Lower lobe of right lung (tissue), 2 donors: ENCODE measurements at regions not wholly inside any gene's neighbourhood (a gene's known extent, or its start where the extent isn't known, plus 50 kb on each side); places are given as distances from the start of the nearest gene placed in this dataset.

Source experiments
- ATAC-seq, 2 donors: fragments of 200-7000 bp; cut with Tn5 transposase; one replicate each; pipeline ENCODE4 v1.9.1; 2020 to 2022; ENCODE audit warnings: mild to moderate bottlenecking in 2 of 2, moderate library complexity in 2 of 2
- DNase-seq: peaks from one replicate; pipeline ENCODE4 v3.0.0-alpha.2; 2020
- H3K27ac ChIP-seq: fragments of 200-600 bp; one replicate; pipeline ENCODE4 v1.8.0; 2022
- H3K27me3 ChIP-seq: fragments of 200-600 bp; one replicate; pipeline ENCODE4 v1.8.0; 2022; ENCODE audit warnings: low read depth
- H3K36me3 ChIP-seq: fragments of 200-600 bp; one replicate; pipeline ENCODE4 v1.8.0; 2022; ENCODE audit warnings: mild to moderate bottlenecking
- H3K4me1 ChIP-seq: fragments of 200-600 bp; one replicate; pipeline ENCODE4 v1.8.0; 2022
- H3K4me3 ChIP-seq: fragments of 200-600 bp; one replicate; pipeline ENCODE4 v1.8.0; 2022; ENCODE audit warnings: mild to moderate bottlenecking
- H3K9me3 ChIP-seq: fragments of 200-600 bp; one replicate; pipeline ENCODE4 v1.8.0; 2022
- CTCF ChIP-seq: fragments of 200-600 bp; IDR thresholded peaks from one replicate; pipeline ENCODE4 v1.8.0; 2022; ENCODE audit warnings: antibody characterized with exemption, mild to moderate bottlenecking
- intact Hi-C: fragments of 100-400 bp; cut with DNase I; formaldehyde crosslinking; loops from one replicate; pipeline ENCODE4 v1.11.0; 2022
- donor health status: DM: no; HTN: yes; CAD: no; lungs with severe emphysema.

GRCh38 chr2:221241072-221241471, 331.0 kb downstream of the EPHA4 start:
- TF ChIP-seq CTCF, result no peak
- Histone ChIP-seq H3K4me3 (no peak overlapping the region), H3K27me3 (no peaks in the 10 kb centered on the region), H3K36me3 (no peaks in the 10 kb centered on the region), H3K27ac (no peak overlapping the region), H3K4me1 (no peaks in the 10 kb centered on the region), H3K9me3 (no peaks in the 10 kb centered on the region)
- DNase-seq (no peak), ATAC-seq (no peak)
- intact Hi-C loops, result no loop called here

GRCh38 chr2:221243771-221244170, 328.3 kb downstream of the EPHA4 start:
- no peaks in the 10 kb centered on the region for H3K27me3 ChIP-seq
- no peaks in the 10 kb centered on the region for H3K36me3 ChIP-seq
- no peak for ATAC-seq
- intact Hi-C loops, result no loop called here
- no peak for DNase-seq
- H3K27ac ChIP-seq, result no peak overlapping the region
- no peak for TF ChIP-seq CTCF
- H3K4me1 ChIP-seq, result no peaks in the 10 kb centered on the region
- no peaks in the 10 kb centered on the region for H3K9me3 ChIP-seq
- H3K4me3 ChIP-seq, result no peak overlapping the region

- no peak for TF ChIP-seq CTCF
- no peak overlapping the region for H3K27ac ChIP-seq
- H3K36me3 ChIP-seq, result no peaks in the 10 kb centered on the region
- intact Hi-C loops, result no loop called here
- no peaks in the 10 kb centered on the region for H3K9me3 ChIP-seq
- no peaks in the 10 kb centered on the region for H3K27me3 ChIP-seq
- ATAC-seq (no peak), DNase-seq (no peak)
- no peaks in the 10 kb centered on the region for H3K4me1 ChIP-seq
- no peak overlapping the region for H3K4me3 ChIP-seq
Observed at GRCh38 chr2:221245045-221245444, 327.1 kb downstream of the EPHA4 start.

- Histone ChIP-seq H3K9me3 (no peaks in the 10 kb centered on the region), H3K36me3 (no peaks in the 10 kb centered on the region), H3K4me3 (no peak overlapping the region), H3K27me3 (no peaks in the 10 kb centered on the region), H3K27ac (no peak overlapping the region), H3K4me1 (no peaks in the 10 kb centered on the region)
- TF ChIP-seq CTCF, result no peak
- no peak for ATAC-seq
- intact Hi-C loops, result no loop called here
- no peak for DNase-seq
Observed at GRCh38 chr2:221245772-221246171, 326.3 kb downstream of the EPHA4 start.

- Histone ChIP-seq H3K4me3 (no peak overlapping the region), H3K36me3 (no peaks in the 10 kb centered on the region), H3K4me1 (no peaks in the 10 kb centered on the region), H3K27me3 (no peaks in the 10 kb centered on the region), H3K9me3 (no peaks in the 10 kb centered on the region), H3K27ac (no peak overlapping the region)
- TF ChIP-seq CTCF, result no peak
- ATAC-seq (peak in 1 of 2 donors; percentile 63), DNase-seq (no peak)
- intact Hi-C loops, result no loop called here
Observed at GRCh38 chr2:221254299-221254698, 317.8 kb downstream of the EPHA4 start.

- H3K4me3 ChIP-seq, result no peak overlapping the region
- H3K36me3 ChIP-seq, result no peaks in the 10 kb centered on the region
- H3K9me3 ChIP-seq, result no peaks in the 10 kb centered on the region
- ATAC-seq (no peak), DNase-seq (no peak)
- TF ChIP-seq CTCF, result no peak
- H3K4me1 ChIP-seq, result no peaks in the 10 kb centered on the region
- H3K27ac ChIP-seq, result no peak overlapping the region
- intact Hi-C loops, result no loop called here
- no peaks in the 10 kb centered on the region for H3K27me3 ChIP-seq
Observed at GRCh38 chr2:221255862-221256261, 316.2 kb downstream of the EPHA4 start.
